NB4 (cell line): ENCODE measurements at regions not wholly inside any gene's neighbourhood (a gene's known extent, or its start where the extent isn't known, plus 50 kb on each side); places are given as distances from the start of the nearest gene placed in this dataset.

Experiments used
- DNase-seq: peaks from one replicate; pipeline ENCODE4 v3.0.0; 2010; ENCODE audit warnings: low read depth
- H3K4me3 ChIP-seq: one replicate; pipeline ENCODE4 v1.5.1; 2011; ENCODE audit warnings: mild to moderate bottlenecking, low read depth, low read length, moderate library complexity
- MYC ChIP-seq: IDR thresholded peaks from 2 replicates; pipeline ENCODE4 v1.6.1; 2011; ENCODE audit warnings: low read depth, low read length
- POLR2A ChIP-seq: IDR thresholded peaks from 2 replicates; pipeline ENCODE4 v1.6.1; 2011; ENCODE audit warnings: mild to moderate bottlenecking; ENCODE audit not compliant: insufficient read length; ENCODE audit errors: extremely low read depth
- TF ChIP-seq, protein P1 (sequence below): IDR thresholded peaks from one replicate; pipeline ENCODE4 v1.5.1; 2012; ENCODE audit warnings: low read depth, low read length
- TF ChIP-seq, protein P2 (sequence below): IDR thresholded peaks from 2 replicates; pipeline ENCODE4 v1.6.1; 2011; ENCODE audit warnings: low read depth, low read length

DNA sequence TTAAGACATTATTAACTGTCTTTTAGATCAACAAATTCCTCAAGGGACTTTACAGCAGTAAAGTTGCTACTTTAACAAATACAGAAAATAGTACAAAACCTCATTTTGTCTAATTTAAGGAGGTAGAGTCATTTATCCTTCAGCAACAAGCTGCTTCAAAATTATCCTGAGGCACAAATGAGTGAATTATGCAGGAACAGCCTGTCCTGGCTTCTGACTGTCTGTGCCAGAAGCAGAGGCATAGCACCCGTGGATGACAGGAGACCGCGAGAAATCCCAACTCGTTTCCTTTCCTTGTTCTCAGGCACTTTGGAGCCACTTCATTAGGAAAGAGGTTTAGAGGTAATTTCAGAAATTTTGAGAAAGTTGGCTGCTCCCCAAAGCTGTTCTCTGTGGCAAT is 549.2 kb upstream of the BTBD3 start:
- no peak overlapping the region for H3K4me3 ChIP-seq
- no peak for DNase-seq
- TF ChIP-seq, protein P1, sequence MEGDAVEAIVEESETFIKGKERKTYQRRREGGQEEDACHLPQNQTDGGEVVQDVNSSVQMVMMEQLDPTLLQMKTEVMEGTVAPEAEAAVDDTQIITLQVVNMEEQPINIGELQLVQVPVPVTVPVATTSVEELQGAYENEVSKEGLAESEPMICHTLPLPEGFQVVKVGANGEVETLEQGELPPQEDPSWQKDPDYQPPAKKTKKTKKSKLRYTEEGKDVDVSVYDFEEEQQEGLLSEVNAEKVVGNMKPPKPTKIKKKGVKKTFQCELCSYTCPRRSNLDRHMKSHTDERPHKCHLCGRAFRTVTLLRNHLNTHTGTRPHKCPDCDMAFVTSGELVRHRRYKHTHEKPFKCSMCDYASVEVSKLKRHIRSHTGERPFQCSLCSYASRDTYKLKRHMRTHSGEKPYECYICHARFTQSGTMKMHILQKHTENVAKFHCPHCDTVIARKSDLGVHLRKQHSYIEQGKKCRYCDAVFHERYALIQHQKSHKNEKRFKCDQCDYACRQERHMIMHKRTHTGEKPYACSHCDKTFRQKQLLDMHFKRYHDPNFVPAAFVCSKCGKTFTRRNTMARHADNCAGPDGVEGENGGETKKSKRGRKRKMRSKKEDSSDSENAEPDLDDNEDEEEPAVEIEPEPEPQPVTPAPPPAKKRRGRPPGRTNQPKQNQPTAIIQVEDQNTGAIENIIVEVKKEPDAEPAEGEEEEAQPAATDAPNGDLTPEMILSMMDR, result no peak
- TF ChIP-seq MYC (no peak), POLR2A (no peak)
- TF ChIP-seq, protein P2, sequence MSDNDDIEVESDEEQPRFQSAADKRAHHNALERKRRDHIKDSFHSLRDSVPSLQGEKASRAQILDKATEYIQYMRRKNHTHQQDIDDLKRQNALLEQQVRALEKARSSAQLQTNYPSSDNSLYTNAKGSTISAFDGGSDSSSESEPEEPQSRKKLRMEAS, result no peak

DNA sequence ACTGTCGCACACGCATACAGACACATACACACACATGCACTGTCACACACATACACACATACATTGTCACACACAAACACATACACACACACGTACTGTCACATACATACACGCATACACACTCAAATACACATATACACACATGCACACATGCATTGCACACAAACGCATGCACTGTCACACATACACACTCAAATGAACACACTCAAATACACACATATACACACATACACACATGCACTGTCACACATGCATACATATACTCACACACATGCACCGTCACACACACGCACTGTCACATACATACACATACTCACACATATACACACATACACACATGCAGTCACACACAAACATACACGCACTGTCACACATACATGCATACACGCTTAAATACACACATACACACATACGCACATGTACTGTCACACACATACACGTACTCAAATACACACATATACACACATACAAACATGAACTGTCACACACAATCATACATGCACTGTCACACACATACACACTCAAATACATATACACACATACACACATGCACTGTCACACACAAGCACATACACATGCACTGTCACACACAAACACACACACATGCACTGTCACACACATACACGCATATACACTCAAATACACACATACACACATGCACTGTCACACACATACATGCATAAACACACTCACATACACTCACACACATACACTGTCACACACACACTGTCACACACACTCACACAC is 548.6 kb upstream of the BTBD3 start:
- TF ChIP-seq MYC (no peak), POLR2A (no peak)
- TF ChIP-seq, protein P1, result no peak
- TF ChIP-seq, protein P2, result no peak
- H3K4me3 ChIP-seq, result no peak overlapping the region
- DNase-seq, result no peak

DNA sequence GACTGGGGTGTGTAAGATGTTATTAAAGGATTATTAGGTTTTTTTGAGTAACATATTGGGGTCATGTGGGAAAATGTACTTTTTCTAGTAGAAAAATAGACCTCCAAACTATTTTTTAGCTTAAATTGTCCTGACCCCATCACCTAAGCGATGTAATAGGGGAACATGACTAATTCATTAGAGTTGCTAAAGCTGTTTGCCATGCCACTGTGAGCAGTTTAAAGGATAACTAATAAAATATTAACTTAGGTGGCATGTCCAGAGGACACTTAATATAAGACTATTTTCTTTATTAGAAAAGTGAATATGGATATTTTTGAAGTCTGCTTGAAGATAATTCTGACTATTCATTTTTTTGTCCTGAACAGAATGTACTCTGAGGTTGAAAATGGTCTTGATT is 545.9 kb upstream of the BTBD3 start:
- TF ChIP-seq, protein P2, result no peak
- TF ChIP-seq MYC (no peak), POLR2A (no peak)
- TF ChIP-seq, protein P1, result no peak
- H3K4me3 ChIP-seq, result no peak overlapping the region
- DNase-seq, result no peak

DNA sequence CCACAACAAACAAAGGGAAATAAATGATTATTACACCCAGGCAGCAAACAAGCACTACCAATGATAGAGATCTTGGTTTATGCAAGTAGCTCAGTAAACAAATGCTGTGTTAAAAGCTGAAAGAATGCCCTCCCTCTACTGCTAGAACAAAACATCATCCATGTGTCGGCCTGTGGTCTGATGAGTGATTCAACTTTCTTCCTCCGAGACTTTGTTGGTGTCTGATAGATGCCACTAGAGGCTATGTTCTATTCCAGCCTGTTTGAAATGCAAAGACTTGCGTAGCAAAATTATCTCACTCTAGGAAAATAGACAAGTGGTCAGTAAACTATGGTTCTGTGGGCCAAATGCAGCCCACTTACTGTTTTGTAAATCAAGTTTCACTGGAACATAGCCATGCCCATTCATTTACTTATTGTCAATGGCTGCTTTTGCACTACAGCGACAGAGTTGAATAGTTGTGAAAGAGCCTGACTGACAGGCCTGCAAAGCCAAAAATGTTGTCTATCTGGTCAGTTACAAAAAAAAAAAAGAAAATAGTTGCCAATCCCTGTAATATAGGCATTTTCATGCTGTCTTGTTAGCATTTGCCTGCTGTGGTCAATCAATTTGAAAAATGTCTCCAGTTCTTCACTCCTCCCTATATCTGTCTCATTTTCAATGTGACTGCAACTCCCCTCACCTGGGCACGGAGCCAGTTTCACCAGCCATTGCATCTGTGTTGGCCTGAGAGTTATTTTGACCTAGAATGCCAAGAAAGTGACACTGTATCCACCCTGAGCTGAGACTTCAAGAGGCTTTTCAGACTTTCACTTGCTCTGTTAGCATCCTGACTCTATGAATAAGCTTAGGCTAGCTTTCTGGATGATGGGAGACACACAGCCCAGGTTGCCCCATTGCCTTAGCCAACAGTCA is 544.6 kb upstream of the BTBD3 start:
- TF ChIP-seq, protein P1, result no peak
- no peak for TF ChIP-seq POLR2A
- TF ChIP-seq MYC, result no peak
- TF ChIP-seq, protein P2, result no peak
- DNase-seq, result no peak
- H3K4me3 ChIP-seq, result no peak overlapping the region

DNA sequence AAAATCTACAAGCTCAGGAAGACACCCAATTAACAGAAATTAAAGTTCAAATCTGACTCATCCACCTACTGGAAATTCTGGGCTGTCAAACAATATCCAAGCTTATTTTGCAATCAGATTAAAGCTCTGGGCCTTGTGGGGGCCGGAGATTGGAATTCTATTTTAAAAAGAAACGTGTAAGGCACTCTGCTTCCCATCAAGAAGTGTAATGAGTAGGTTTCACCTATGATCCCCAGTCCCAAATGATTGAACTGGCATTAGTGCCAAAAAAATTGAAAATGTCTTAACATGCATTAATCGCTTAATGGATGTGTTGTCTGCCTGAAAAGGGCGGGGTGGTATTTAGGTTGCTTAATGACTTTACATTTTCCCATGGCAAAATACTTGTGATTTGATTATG is 542.4 kb upstream of the BTBD3 start:
- TF ChIP-seq POLR2A, result no peak
- TF ChIP-seq, protein P2, result no peak
- no peak for TF ChIP-seq MYC
- TF ChIP-seq, protein P1, result no peak
- DNase-seq, result no peak
- no peak overlapping the region for H3K4me3 ChIP-seq
